HG03039 (cell line): ENCODE measurements at regions not wholly inside any gene's neighbourhood (a gene's known extent, or its start where the extent isn't known, plus 50 kb on each side); places are given as distances from the start of the nearest gene placed in this dataset.

Experiments
- ATAC-seq: cut with Tn5 transposase; IDR thresholded peaks from one replicate; pipeline ENCODE4 v1.9.1; 2021; ENCODE audit warnings: mild to moderate bottlenecking, moderate library complexity; ENCODE audit not compliant: unreplicated experiment

- no peak for ATAC-seq
Observed at GRCh38 chr12:115338566-115339294, 654.8 kb upstream of the TBX3 start.

GRCh38 chr12:115337693-115338543 lies 653.9 kb upstream of the TBX3 start:
- ATAC-seq: no peak

- ATAC-seq: no peak
Observed at GRCh38 chr12:115336506-115336905, 652.5 kb upstream of the TBX3 start.

GRCh38 chr12:115335594-115335993 lies 651.6 kb upstream of the TBX3 start:
- ATAC-seq: no peak

GRCh38 chr12:115335048-115335447 lies 651.1 kb upstream of the TBX3 start:
- ATAC-seq: no peak

- no peak for ATAC-seq
Observed at GRCh38 chr12:115332945-115333344, 649.0 kb upstream of the TBX3 start.

- no peak for ATAC-seq
Observed at GRCh38 chr12:115325858-115326257, 641.9 kb upstream of the TBX3 start.

GRCh38 chr12:115324949-115325593 lies 641.1 kb upstream of the TBX3 start:
- no peak for ATAC-seq

GRCh38 chr12:115323223-115323905 lies 639.4 kb upstream of the TBX3 start:
- ATAC-seq: no peak

- no peak for ATAC-seq
Observed at GRCh38 chr12:115322275-115322674, 638.3 kb upstream of the TBX3 start.

GRCh38 chr12:115320967-115321366 lies 637.0 kb upstream of the TBX3 start:
- no peak for ATAC-seq

- ATAC-seq: no peak
Observed at GRCh38 chr12:115320451-115320850, 636.5 kb upstream of the TBX3 start.

GRCh38 chr12:115319446-115320040 lies 635.6 kb upstream of the TBX3 start:
- ATAC-seq: no peak

- no peak for ATAC-seq
Observed at GRCh38 chr12:115313929-115314328, 630.0 kb upstream of the TBX3 start.

- ATAC-seq: no peak
Observed at GRCh38 chr12:115312901-115313300, 628.9 kb upstream of the TBX3 start.

GRCh38 chr12:115311875-115312274 lies 627.9 kb upstream of the TBX3 start:
- ATAC-seq: no peak

- ATAC-seq: no peak
Observed at GRCh38 chr12:115308918-115309317, 624.9 kb upstream of the TBX3 start.

- no peak for ATAC-seq
Observed at GRCh38 chr12:115306380-115306779, 622.4 kb upstream of the TBX3 start.

- no peak for ATAC-seq
Observed at GRCh38 chr12:115305867-115306266, 621.9 kb upstream of the TBX3 start.

- ATAC-seq: no peak
Observed at GRCh38 chr12:115305275-115305674, 621.3 kb upstream of the TBX3 start.
